ENCODE measurements at regions not wholly inside any gene's neighbourhood (a gene's known extent, or its start where the extent isn't known, plus 50 kb on each side); places are given as distances from the start of the nearest gene placed in this dataset.

GRCh38 chr5:29162297-29162696 lies 2031.2 kb upstream of the CDH6 start (continued):
- TF ChIP-seq ZNF462 (CRISPR knock-in tag; IDR thresholded peaks at IDR 0.05): no peak
- TF ChIP-seq ETS1 (IDR thresholded peaks at IDR 0.05): no peak

GRCh38 chr5:29161399-29162291 lies 2031.8 kb upstream of the CDH6 start:
- no peak overlapping the region for H3K27ac Mint-ChIP-seq

More at GRCh38 chr5:29161399-29162291, 2031.8 kb upstream of the CDH6 start:
- H3F3A ChIP-seq (replicated peaks; ENCODE audit: low read depth): no peaks in the 10 kb centered on the region
- ATAC-seq (no peak), DNase-seq (ENCODE audit: low spot score) (no peak)
- no peaks in the 10 kb centered on the region for H4K20me1 ChIP-seq (replicated peaks; ENCODE audit: insufficient read depth)
- no peak overlapping the region for H2AFZ ChIP-seq
- H3K27me3 ChIP-seq (ENCODE audit: insufficient read depth): no peaks in the 10 kb centered on the region
- Mint-ChIP-seq H3K9me3 (no peaks in the 10 kb centered on the region), H3K4me3 (no peak overlapping the region), H3K4me1 (peaks cover 7% of the 10 kb centered on the region), H3K27me3 (ENCODE audit: insufficient read depth, low read depth, poor library complexity) (no peaks in the 10 kb centered on the region), H3K36me3 (ENCODE audit: low read depth) (no peaks in the 10 kb centered on the region)
- peaks cover 13% of the 10 kb centered on the region for H3K4me1 ChIP-seq (ENCODE audit: insufficient read depth)
- no peak for TF ChIP-seq ZNF462 (CRISPR knock-in tag; IDR thresholded peaks at IDR 0.05)
- TF ChIP-seq CTCF (conservative IDR thresholded peaks at IDR 0.05; ENCODE audit: low read depth in 2 of 2): peak in 1 of 2 experiments; percentile 18; a peak in 1 of 4 replicates
- no peaks in the 10 kb centered on the region for H3K9me2 ChIP-seq (ENCODE audit: insufficient read depth)
- no peak overlapping the region for H3K4me3 ChIP-seq
- no peak overlapping the region for H3K27ac ChIP-seq (ENCODE audit: low read depth)
- H3K36me3 ChIP-seq (ENCODE audit: insufficient read depth): no peaks in the 10 kb centered on the region
- H3K4me2 ChIP-seq: no peak overlapping the region
- H3K79me2 ChIP-seq (replicated peaks; ENCODE audit: insufficient read depth): no peaks in the 10 kb centered on the region

All from GM23338 (cell line).